Common myeloid progenitor, CD34-positive (primary cell): ENCODE measurements at regions not wholly inside any gene's neighbourhood (a gene's known extent, or its start where the extent isn't known, plus 50 kb on each side); places are given as distances from the start of the nearest gene placed in this dataset.
A peak's percentile ranks its signal among the peaks of the same experiment; 100 is the strongest.

Source experiments
- CTCF ChIA-PET: fragments of 350-600 bp; sonication (Branson Sonifier 250); formaldehyde crosslinking; loops from one replicate; lab custom pipeline; 2021; ENCODE audit warnings: antibody characterized with exemption; lab: Charles Lee
- POLR2A ChIA-PET: fragments of 350-600 bp; sonication (Branson Sonifier 250); formaldehyde crosslinking; loops from one replicate; lab custom pipeline; 2021; ENCODE audit warnings: antibody characterized with exemption; lab: Charles Lee
- DNase-seq, 3 donors: peaks; one replicate each; pipeline versions ENCODE4 v3.0.0 to v3.0.0-alpha.2; 2013
- H3K27ac ChIP-seq, 2 experiments: 1 replicate in 1 of 2; 2 replicates in 1 of 2; pipeline ENCODE4 v1.7.0; 2013; ENCODE audit warnings: inconsistent platforms in 2 of 2, low read length in 2 of 2, mild to moderate bottlenecking in 2 of 2, low read depth in 1 of 2, moderate library complexity in 1 of 2; ENCODE audit not compliant: severe bottlenecking in 2 of 2, insufficient read depth in 1 of 2, poor library complexity in 1 of 2
- H3K27me3 ChIP-seq, 5 experiments: replicated peaks in 2 of 5; 1 replicate in 3 of 5; 2 replicates in 2 of 5; pipeline versions ENCODE4 v1.6.1 to v1.7.0; 2013; ENCODE audit warnings: low read length in 4 of 5, mild to moderate bottlenecking in 2 of 5, moderate library complexity in 2 of 5, inconsistent platforms in 1 of 5; ENCODE audit not compliant: insufficient read depth in 5 of 5, control insufficient read depth in 4 of 5
- H3K36me3 ChIP-seq, 4 experiments: 1 replicate in 2 of 4; 2 replicates in 2 of 4; pipeline versions ENCODE4 v1.6.1 to v1.7.0; 2013; ENCODE audit warnings: low read length in 3 of 4, control low read depth in 1 of 4, mild to moderate bottlenecking in 1 of 4; ENCODE audit not compliant: control insufficient read depth in 4 of 4, insufficient read depth in 4 of 4
- H3K4me1 ChIP-seq, 4 experiments: 1 replicate in 3 of 4; 2 replicates in 1 of 4; pipeline versions ENCODE4 v1.6.1 to v1.7.1; 2013; ENCODE audit warnings: low read length in 3 of 4, mild to moderate bottlenecking in 3 of 4, control low read depth in 1 of 4, inconsistent platforms in 1 of 4, moderate library complexity in 1 of 4; ENCODE audit not compliant: control insufficient read depth in 4 of 4, insufficient read depth in 4 of 4; ENCODE audit errors: control extremely low read depth in 1 of 4
- H3K4me3 ChIP-seq, 7 experiments: 1 replicate in 4 of 7; 2 replicates in 3 of 7; pipeline versions ENCODE4 v1.5.1 to v1.7.0; 2013; ENCODE audit warnings: mild to moderate bottlenecking in 7 of 7, low read length in 6 of 7, moderate library complexity in 6 of 7, inconsistent platforms in 2 of 7, low read depth in 2 of 7, control low read depth in 1 of 7; ENCODE audit not compliant: insufficient read depth in 4 of 7, control insufficient read depth in 1 of 7; ENCODE audit errors: extremely low read depth in 1 of 7
- H3K9me3 ChIP-seq, 5 experiments: 1 replicate in 4 of 5; 2 replicates in 1 of 5; pipeline versions ENCODE4 v1.6.1 to v1.7.1; 2013; ENCODE audit warnings: low read length in 4 of 5, mild to moderate bottlenecking in 2 of 5, inconsistent platforms in 1 of 5, low read depth in 1 of 5, moderate library complexity in 1 of 5; ENCODE audit not compliant: control insufficient read depth in 4 of 5, insufficient read depth in 2 of 5; ENCODE audit errors: control extremely low read depth in 1 of 5
- WGBS: methylation state at CpG from one replicate; pipeline ENCODE4 v1.1.5; 2013; ENCODE audit not compliant: insufficient coverage; 5-methylcytosine and 5-hydroxymethylcytosine counted together

DNA sequence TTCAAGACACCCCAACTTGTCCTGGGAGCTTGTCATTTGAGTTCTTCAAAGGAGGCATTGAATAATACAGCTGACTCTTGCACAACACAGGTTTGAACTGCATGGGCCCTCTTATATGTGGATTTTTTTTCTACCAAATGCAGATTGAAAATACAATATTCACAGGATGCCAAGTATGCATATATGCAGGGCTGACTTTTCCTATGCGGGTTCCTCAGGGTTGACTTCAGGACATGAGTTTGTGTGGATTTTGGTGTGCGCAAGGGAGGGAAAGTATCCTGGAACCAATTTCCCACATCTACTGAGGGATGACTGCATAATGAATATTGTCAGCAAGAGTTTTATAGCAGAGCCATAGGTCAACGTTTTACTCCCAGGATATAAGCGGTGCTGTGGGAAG is 70.0 kb upstream of the RALY start:
- no peak for DNase-seq
- CTCF ChIA-PET: interaction anchor here (1.3 kb wide), 2 partner anchors 9 kb away, joined by 3 to 5 read pairs; no protein-coding TSS in a partner anchor
- POLR2A ChIA-PET: no interaction called here
- Histone ChIP-seq H3K36me3 (no peaks in the 10 kb centered on the region), H3K4me3 (no peak overlapping the region), H3K27me3 (peaks cover 0 to 2% (median 0%) of the 10 kb centered on the region in 5 experiments), H3K9me3 (no peaks in the 10 kb centered on the region), H3K4me1 (peaks cover 0 to 4% (median 0%) of the 10 kb centered on the region in 4 experiments), H3K27ac (no peak overlapping the region)
- 94% methylated on average over 3 of the region's 4 CpGs for WGBS

- no CpG with 5 or more reads among the region's 2 CpGs for WGBS
- Histone ChIP-seq H3K9me3 (no peaks in the 10 kb centered on the region), H3K36me3 (no peaks in the 10 kb centered on the region), H3K27ac (no peak overlapping the region), H3K4me3 (no peak overlapping the region), H3K27me3 (peaks cover 0 to 6% (median 0%) of the 10 kb centered on the region in 5 experiments), H3K4me1 (no peaks in the 10 kb centered on the region)
- CTCF ChIA-PET: interaction anchor here (3.8 kb wide), 1 partner anchor 9 kb away, joined by 14 read pairs; no protein-coding TSS in a partner anchor
- DNase-seq: no peak
- POLR2A ChIA-PET: no interaction called here
Observed at GRCh38 chr20:33925867-33926266, 67.8 kb upstream of the RALY start.

DNA sequence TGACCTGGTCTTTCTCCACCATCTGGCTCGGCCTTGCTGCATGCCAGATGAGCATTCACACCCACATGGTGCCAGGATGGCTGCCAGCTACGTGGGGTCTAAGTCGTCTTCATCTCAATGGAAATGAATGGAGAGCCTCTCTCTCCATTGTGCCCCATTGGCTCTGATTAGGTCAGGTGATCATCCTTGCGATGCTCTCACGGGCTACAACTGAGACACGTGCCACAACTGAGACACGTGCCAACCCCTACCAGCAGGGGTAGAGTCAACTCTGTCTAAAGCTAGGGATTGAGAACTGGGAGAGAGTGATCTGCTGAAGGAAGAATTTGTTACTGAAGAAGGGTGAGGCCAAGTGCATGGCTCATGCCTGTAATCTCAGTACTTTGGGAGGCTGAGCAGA is 67.3 kb upstream of the RALY start:
- no peak overlapping the region for H3K27ac ChIP-seq
- H3K9me3 ChIP-seq: no peaks in the 10 kb centered on the region
- ChIA-PET POLR2A (no interaction called here), CTCF (interaction anchor here (3.8 kb wide), 1 partner anchor 10 kb away, joined by 14 read pairs; no protein-coding TSS in a partner anchor)
- H3K4me3 ChIP-seq: no peak overlapping the region
- no peak for DNase-seq
- peaks cover 0 to 6% (median 0%) of the 10 kb centered on the region in 5 experiments for H3K27me3 ChIP-seq
- H3K36me3 ChIP-seq: no peaks in the 10 kb centered on the region
- H3K4me1 ChIP-seq: no peaks in the 10 kb centered on the region
- WGBS: 99% methylated on average over 7 of the region's 7 CpGs

- Histone ChIP-seq H3K27me3 (peaks cover 0 to 6% (median 0%) of the 10 kb centered on the region in 5 experiments), H3K4me1 (no peaks in the 10 kb centered on the region), H3K9me3 (no peaks in the 10 kb centered on the region), H3K27ac (no peak overlapping the region), H3K36me3 (no peaks in the 10 kb centered on the region), H3K4me3 (no peak overlapping the region)
- 75% methylated on average over 5 of the region's 5 CpGs for WGBS
- no peak for DNase-seq
- POLR2A ChIA-PET: no interaction called here
- CTCF ChIA-PET: interaction anchor here (1.4 to 3.8 kb wide), 4 partner anchors 11 to 142 kb away, joined by 4 to 14 read pairs (median 5); no protein-coding TSS in a partner anchor
Observed at GRCh38 chr20:33927724-33928123, 66.0 kb upstream of the RALY start.

DNA sequence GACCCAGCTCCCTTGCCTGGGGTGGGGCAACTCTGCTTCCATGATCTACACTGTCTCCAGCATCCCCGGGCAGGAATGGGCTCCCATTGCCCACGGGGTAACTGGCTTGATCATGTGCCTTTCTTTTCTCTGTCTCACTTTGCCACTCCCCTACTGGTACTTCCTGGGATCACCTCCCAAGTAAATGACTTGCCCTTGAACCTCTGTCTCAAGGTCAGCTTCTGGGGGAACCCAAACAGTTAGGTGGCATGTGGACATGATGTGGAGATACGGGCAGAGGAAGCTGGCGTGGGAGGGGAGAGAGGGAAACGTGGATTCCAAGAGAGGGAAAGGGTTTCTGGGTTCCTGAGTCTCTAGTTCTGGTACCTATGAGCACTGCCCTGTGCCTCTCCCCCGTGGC is 63.8 kb upstream of the RALY start:
- no peaks in the 10 kb centered on the region for H3K4me1 ChIP-seq
- CTCF ChIA-PET: interaction anchor here (0.8 to 2.1 kb wide), 3 partner anchors 11 to 153 kb away, joined by 3 to 4 read pairs (median 3); no protein-coding TSS in a partner anchor
- H3K4me3 ChIP-seq: no peak overlapping the region
- POLR2A ChIA-PET: no interaction called here
- H3K27me3 ChIP-seq: peaks cover 0 to 6% (median 0%) of the 10 kb centered on the region in 5 experiments
- DNase-seq: no peak
- 78% methylated on average over 4 of the region's 6 CpGs for WGBS
- no peaks in the 10 kb centered on the region for H3K36me3 ChIP-seq
- H3K27ac ChIP-seq: no peak overlapping the region
- no peaks in the 10 kb centered on the region for H3K9me3 ChIP-seq

DNA sequence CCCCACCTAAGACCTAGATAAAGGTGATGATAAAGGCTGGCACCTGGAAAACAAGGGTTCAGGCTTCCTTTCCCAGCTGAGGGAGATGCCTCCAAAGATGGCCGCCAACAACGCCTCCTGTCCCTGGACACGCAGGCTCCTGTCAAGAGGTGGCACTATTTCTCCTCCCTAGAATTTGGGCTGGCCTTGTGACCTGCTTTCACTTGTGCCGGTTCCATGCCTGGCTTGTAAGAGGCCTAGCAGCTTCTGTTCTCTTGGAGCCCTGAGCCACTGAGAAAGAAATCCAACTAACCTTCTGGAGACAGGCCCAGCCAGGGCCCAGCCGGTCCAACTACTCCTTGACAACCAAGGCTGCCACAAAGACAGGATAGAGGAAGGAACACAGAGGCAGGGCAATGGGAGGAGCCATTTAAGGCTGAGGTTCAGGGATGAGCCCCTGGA is 60.2 kb upstream of the RALY start:
- 70% methylated on average over 5 of the region's 5 CpGs for WGBS
- H3K4me3 ChIP-seq: no peak overlapping the region
- CTCF ChIA-PET: interaction anchor here (0.7 to 5.4 kb wide), 12 partner anchors 10 to 196 kb away, joined by 3 to 53 read pairs (median 3); no protein-coding TSS in a partner anchor

GRCh38 chr20:33936656-33937055 is 57.1 kb upstream of the RALY start:
- H3K36me3 ChIP-seq: no peaks in the 10 kb centered on the region
- ChIA-PET POLR2A (no interaction called here), CTCF (interaction anchor here (0.9 to 5.4 kb wide), 7 partner anchors 8 to 192 kb away, joined by 3 to 53 read pairs (median 3); no protein-coding TSS in a partner anchor)
- DNase-seq: no peak
- 100% methylated on average over 3 of the region's 5 CpGs for WGBS
- no peak overlapping the region for H3K27ac ChIP-seq
- H3K27me3 ChIP-seq: no peaks in the 10 kb centered on the region
- H3K4me3 ChIP-seq: no peak overlapping the region
- no peaks in the 10 kb centered on the region for H3K9me3 ChIP-seq
- H3K4me1 ChIP-seq: no peaks in the 10 kb centered on the region

More for the DNA sequence above, 60.2 kb upstream of the RALY start:
- Histone ChIP-seq H3K9me3 (no peaks in the 10 kb centered on the region), H3K4me1 (no peaks in the 10 kb centered on the region), H3K27ac (no peak overlapping the region), H3K36me3 (no peaks in the 10 kb centered on the region), H3K27me3 (peaks cover 0 to 6% (median 0%) of the 10 kb centered on the region in 5 experiments)
- POLR2A ChIA-PET: no interaction called here
- peak; percentile 73 to 84 (median 83) for DNase-seq
